Fibroblast of pulmonary artery (primary cell): ENCODE measurements at regions not wholly inside any gene's neighbourhood (a gene's known extent, or its start where the extent isn't known, plus 50 kb on each side); places are given as distances from the start of the nearest gene placed in this dataset.
A peak's percentile ranks its signal among the peaks of the same experiment; 100 is the strongest.

ENCODE experiments used
- DNase-seq: peaks from one replicate; pipeline ENCODE4 v3.0.0-alpha.2; 2010; ENCODE audit warnings: low read depth
- H3K4me3 ChIP-seq: replicated peaks from 2 replicates; pipeline ENCODE4 v1.5.1; 2011; ENCODE audit warnings: low read depth, mild to moderate bottlenecking, control low read depth, low read length, moderate library complexity
- CTCF ChIP-seq: IDR thresholded peaks from 2 replicates; pipeline ENCODE4 v1.5.1; 2011; ENCODE audit warnings: mild to moderate bottlenecking, control low read depth, low read length, inconsistent platforms; ENCODE audit errors: missing control alignments

GRCh38 chr21:23968722-23969647 is 1638.3 kb downstream of the MRPL39 start:
- TF ChIP-seq CTCF, result peak; percentile 26
- DNase-seq, result peak; percentile 26
- no peak overlapping the region for H3K4me3 ChIP-seq

- H3K4me3 ChIP-seq, result no peak overlapping the region
- TF ChIP-seq CTCF, result no peak
- no peak for DNase-seq
These were observed 1639.3 kb downstream of the MRPL39 start for GRCh38 chr21:23968008-23968407.

GRCh38 chr21:23963454-23963853 is 1643.8 kb downstream of the MRPL39 start:
- TF ChIP-seq CTCF, result no peak
- no peak overlapping the region for H3K4me3 ChIP-seq
- DNase-seq, result no peak

- peak; percentile 2 for DNase-seq
- TF ChIP-seq CTCF, result no peak
- H3K4me3 ChIP-seq, result no peak overlapping the region
These were observed 1646.5 kb downstream of the MRPL39 start for GRCh38 chr21:23960769-23961168.

GRCh38 chr21:23955135-23955843 is 1652.0 kb downstream of the MRPL39 start:
- no peak overlapping the region for H3K4me3 ChIP-seq
- no peak for TF ChIP-seq CTCF
- no peak for DNase-seq

GRCh38 chr21:23952269-23952668 is 1655.0 kb downstream of the MRPL39 start:
- TF ChIP-seq CTCF, result no peak
- H3K4me3 ChIP-seq, result no peak overlapping the region
- no peak for DNase-seq

GRCh38 chr21:23951251-23951650 is 1656.0 kb downstream of the MRPL39 start:
- TF ChIP-seq CTCF, result no peak
- no peak overlapping the region for H3K4me3 ChIP-seq
- peak; percentile 15 for DNase-seq
